Neuron (in vitro differentiated cells): ENCODE measurements at regions not wholly inside any gene's neighbourhood (a gene's known extent, or its start where the extent isn't known, plus 50 kb on each side); places are given as distances from the start of the nearest gene placed in this dataset.
"Not testable (repeated sequence)": the region's sequence is repeated elsewhere in the genome, so short reads cannot be mapped to it uniquely, and the experiment has no call there.

ENCODE experiments used
- H2AFZ ChIP-seq: one replicate; pipeline ENCODE4 v1.6.1; 2013; ENCODE audit warnings: low read depth, mild to moderate bottlenecking, inconsistent platforms, low read length, moderate library complexity
- H3K27me3 ChIP-seq: one replicate; pipeline ENCODE4 v1.6.1; 2013; ENCODE audit warnings: low read length; ENCODE audit not compliant: insufficient read depth
- H3K36me3 ChIP-seq: one replicate; pipeline ENCODE4 v1.6.1; 2013; ENCODE audit warnings: low read length; ENCODE audit not compliant: insufficient read depth
- H3K4me1 ChIP-seq: one replicate; pipeline ENCODE4 v1.6.1; 2013; ENCODE audit warnings: low read length; ENCODE audit not compliant: insufficient read depth
- H3K4me3 ChIP-seq: 2 replicates; pipeline ENCODE4 v1.5.1; 2013; ENCODE audit warnings: mild to moderate bottlenecking, low read length, moderate library complexity
- H3K9me3 ChIP-seq: one replicate; pipeline ENCODE4 v1.6.1; 2013; ENCODE audit warnings: low read length

DNA sequence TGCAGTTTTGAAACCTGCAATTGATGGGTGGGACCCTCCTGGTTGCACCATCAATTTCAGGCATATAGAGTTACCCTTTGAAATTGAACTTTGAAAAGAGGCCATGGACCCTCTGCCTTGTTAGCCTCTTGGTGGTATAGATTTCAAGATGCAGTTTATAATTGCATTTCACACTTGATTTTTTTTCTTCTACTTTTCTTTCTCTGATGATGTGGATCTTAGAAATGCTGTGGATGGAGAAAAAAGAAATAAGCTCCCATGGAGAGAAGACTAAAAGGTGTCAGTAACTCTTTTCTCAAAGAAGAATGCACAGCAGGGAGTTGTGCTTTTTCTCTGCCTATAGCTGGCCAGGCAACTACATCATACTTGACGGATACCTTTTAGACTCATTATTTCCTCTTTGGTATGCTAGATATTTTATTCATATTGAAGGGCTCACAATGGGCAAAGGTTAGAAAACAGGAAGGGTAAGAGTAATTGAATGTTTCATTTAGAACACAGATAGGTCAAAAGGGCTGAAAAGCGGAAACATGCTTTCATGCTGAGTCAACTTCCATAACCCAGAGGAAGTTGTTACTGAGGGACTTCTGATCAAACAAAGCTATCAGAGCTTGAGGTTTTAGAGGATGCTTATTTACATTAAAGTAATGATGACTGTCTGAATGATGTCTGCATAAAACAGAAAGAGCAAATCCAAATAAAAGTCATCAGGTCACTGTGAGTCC, 773.2 kb upstream of the LRRN3 start:
- Histone ChIP-seq H3K4me1 (peaks cover 18% of the 10 kb centered on the region), H2AFZ (no peak overlapping the region), H3K4me3 (no peak overlapping the region), H3K27me3 (no peaks in the 10 kb centered on the region), H3K36me3 (no peaks in the 10 kb centered on the region), H3K9me3 (no peaks in the 10 kb centered on the region)

DNA sequence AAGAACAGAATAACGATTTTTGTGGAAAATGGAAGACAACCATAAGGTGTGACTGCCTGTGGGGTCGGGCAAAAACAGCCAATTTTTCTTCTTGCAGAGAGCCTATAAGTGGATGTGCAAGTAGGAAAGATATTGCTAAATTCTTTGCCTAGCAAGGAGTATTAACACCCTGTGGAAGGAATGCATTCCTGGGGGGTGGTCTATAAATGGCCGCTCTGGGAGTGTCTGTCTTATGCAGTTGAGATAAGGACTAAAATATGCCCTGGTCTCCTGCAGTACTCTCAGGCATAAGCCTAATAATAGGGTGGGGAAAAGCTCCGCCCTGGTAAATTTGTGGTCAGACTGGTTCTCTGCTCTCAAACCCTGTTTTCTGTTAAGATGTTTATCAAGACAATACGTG, 770.6 kb upstream of the LRRN3 start:
- not testable (repeated sequence) for H3K4me3 ChIP-seq, H3K36me3 ChIP-seq, H2AFZ ChIP-seq, H3K9me3 ChIP-seq, H3K27me3 ChIP-seq
- H3K4me1 ChIP-seq: peaks cover 18% of the 10 kb centered on the region

DNA sequence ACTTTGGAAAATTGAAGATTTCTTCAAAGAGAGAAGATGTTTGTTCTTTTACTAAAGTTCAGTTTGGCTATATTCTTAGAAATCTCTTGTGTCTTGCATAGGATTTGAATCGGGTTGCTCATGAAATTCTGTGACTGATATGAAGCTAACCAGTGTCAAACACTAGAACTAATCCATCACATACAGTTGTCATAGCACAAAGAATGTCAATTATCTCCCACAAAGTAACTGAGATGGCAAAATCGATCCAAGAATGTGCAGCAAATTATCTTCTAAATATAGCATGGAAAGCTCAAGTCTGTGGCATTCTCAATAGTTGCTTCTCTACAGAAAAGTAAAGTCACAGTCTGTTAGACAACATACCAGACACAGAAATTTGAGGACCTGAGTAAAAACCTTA, 768.1 kb upstream of the LRRN3 start:
- Histone ChIP-seq H3K27me3 (no peaks in the 10 kb centered on the region), H3K4me1 (peaks cover 8% of the 10 kb centered on the region), H2AFZ (no peak overlapping the region), H3K36me3 (no peaks in the 10 kb centered on the region), H3K4me3 (no peak overlapping the region), H3K9me3 (no peaks in the 10 kb centered on the region)

DNA sequence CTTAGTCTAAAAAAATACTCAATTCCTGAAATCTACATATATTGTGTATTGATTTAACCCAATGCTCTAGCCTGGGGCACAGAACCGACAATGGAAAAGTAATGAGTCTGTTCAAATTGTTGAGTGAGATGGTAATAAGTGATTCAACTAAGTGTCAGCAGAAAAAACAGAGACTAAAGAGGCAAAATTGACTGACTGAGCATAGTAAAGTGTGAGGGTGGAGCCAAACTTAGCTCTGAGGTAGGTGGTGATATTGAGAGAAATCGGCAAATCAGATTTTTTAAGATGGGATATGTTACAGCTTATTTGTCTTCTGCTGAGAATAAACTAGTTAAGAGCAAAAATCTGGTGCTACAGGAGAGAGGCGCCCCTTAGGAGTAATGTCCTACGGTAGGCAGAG, 764.0 kb upstream of the LRRN3 start:
- H3K4me1 ChIP-seq: no peaks in the 10 kb centered on the region
- H3K36me3 ChIP-seq: no peaks in the 10 kb centered on the region
- H2AFZ ChIP-seq: no peak overlapping the region
- H3K9me3 ChIP-seq: no peaks in the 10 kb centered on the region
- no peaks in the 10 kb centered on the region for H3K27me3 ChIP-seq
- H3K4me3 ChIP-seq: no peak overlapping the region

DNA sequence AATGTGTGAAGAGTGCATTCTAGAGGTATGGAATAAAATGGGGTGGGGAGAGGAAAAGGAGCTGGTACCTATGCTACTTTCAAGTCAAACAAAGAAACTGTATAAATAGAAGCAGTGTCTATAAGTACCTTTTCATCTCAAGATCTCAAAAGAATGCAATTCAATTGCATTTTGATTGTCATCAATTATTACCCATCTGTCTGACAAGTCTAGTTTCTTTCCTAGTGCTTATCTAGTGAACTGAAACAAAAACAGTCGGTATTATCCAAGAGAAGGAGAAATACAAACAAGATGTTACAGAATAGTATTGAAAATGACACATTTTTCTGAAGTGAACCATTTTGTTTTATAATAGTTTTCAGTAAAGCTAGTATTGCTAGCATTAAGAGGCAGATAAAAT, 754.5 kb upstream of the LRRN3 start:
- Histone ChIP-seq H3K36me3 (no peaks in the 10 kb centered on the region), H3K4me1 (no peaks in the 10 kb centered on the region), H2AFZ (no peak overlapping the region), H3K9me3 (no peaks in the 10 kb centered on the region), H3K27me3 (no peaks in the 10 kb centered on the region), H3K4me3 (no peak overlapping the region)

DNA sequence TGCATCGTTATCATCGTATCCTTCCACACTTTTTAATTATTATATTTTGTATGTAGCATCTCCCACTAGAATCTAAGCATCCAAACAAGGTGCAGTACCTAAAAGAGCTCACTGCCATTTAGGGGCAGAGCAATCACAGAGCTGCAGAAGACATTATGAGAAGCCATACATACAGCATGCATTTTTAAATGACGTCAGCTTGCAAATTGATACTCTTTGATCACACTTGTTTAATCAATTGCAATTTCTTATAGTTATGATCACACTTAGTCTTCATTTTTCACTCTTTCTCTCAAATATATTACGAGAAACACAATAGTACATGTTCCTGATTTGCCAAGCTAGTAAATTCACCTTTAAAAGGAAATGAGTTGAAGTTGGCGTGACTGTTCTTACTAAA, 753.3 kb upstream of the LRRN3 start:
- Histone ChIP-seq H3K9me3 (no peaks in the 10 kb centered on the region), H2AFZ (no peak overlapping the region), H3K4me3 (no peak overlapping the region), H3K27me3 (no peaks in the 10 kb centered on the region), H3K4me1 (no peaks in the 10 kb centered on the region), H3K36me3 (no peaks in the 10 kb centered on the region)

DNA sequence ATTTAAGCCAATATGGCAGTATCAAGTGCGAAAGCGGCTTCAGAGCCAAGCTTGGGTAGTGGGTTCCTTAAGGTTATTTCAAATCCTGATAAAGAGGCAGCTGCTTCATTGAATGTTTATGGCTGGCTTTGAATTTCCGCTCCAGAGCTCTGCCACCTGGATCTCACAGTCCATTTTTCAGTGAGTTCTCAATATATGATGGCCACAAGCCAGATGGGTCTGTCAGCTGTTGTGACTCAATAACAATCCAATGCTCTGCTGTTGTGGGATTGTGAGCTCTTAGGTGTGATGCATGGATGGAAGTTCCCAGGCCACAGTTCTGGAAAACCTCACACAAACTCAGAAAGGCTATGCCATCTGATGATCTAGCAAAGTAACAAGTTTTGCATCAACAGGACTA, 743.8 kb upstream of the LRRN3 start:
- H3K27me3 ChIP-seq: no peaks in the 10 kb centered on the region
- no peaks in the 10 kb centered on the region for H3K4me1 ChIP-seq
- no peak overlapping the region for H3K4me3 ChIP-seq
- no peaks in the 10 kb centered on the region for H3K36me3 ChIP-seq
- no peak overlapping the region for H2AFZ ChIP-seq
- H3K9me3 ChIP-seq: no peaks in the 10 kb centered on the region

DNA sequence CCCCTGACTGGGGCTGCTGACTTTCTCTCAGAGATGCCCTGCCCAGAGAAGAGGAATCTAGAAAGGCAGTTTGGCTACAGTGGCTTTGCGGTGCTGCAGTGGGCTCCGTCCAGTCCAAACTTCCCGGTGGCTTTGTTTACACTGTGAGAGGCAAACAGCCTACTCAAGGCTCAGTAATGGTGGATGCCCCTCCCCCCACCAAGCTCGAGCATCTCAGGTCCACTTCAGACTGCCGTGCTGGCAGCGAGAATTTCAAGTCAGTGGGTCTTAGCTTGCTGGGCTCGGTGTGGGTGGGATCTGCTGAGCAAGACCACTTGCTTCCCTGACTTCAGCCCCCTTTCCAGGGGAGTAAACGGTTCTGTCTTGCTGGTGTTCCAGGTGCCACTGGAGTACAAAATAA, 734.5 kb upstream of the LRRN3 start:
- H3K4me1 ChIP-seq: no peaks in the 10 kb centered on the region
- H3K36me3 ChIP-seq: no peaks in the 10 kb centered on the region
- H3K27me3 ChIP-seq: no peaks in the 10 kb centered on the region
- no peak overlapping the region for H2AFZ ChIP-seq
- H3K4me3 ChIP-seq: no peak overlapping the region
- no peaks in the 10 kb centered on the region for H3K9me3 ChIP-seq

DNA sequence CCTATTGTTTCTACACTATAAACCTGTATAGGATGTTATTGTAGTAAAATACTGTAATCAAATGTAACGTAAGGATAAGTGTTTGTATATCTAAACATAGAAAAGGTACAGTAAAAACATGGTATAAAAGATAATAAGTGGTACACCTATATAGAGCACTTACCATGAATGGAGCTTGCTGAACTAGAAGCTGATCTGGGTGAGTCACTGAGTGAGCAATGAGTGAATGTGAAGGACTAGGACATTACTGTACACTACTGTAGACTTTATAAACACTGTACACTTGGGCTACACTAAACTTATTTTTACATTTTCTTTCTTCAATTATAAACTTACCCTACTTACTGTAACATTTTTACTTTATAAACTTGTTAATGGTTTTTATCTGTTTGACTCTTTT, 732.9 kb upstream of the LRRN3 start:
- H2AFZ ChIP-seq: no peak overlapping the region
- H3K9me3 ChIP-seq: no peaks in the 10 kb centered on the region
- H3K27me3 ChIP-seq: no peaks in the 10 kb centered on the region
- no peak overlapping the region for H3K4me3 ChIP-seq
- no peaks in the 10 kb centered on the region for H3K4me1 ChIP-seq
- H3K36me3 ChIP-seq: no peaks in the 10 kb centered on the region

DNA sequence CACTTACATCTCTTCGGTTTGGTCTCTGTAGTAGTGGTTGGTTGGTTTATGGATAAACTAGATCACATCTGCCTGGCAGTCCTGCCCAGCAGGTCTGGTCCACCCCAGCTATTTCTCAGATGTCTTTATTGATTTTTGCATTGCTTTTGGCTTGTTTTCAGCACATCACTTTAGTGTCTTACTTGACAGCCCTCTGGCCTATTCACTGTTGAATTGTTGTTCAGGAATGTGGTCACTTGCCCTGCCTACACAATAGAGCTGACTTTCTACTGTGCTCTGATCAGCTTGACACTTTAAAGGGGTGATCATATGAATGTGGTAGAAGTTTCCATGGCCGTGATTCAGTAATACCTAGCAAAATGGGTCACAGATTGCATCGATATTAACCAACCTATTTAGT, 719.2 kb upstream of the LRRN3 start:
- H3K27me3 ChIP-seq: no peaks in the 10 kb centered on the region
- H3K4me3 ChIP-seq: no peak overlapping the region
- H3K9me3 ChIP-seq: no peaks in the 10 kb centered on the region
- H3K36me3 ChIP-seq: no peaks in the 10 kb centered on the region
- H2AFZ ChIP-seq: no peak overlapping the region
- peaks cover 26% of the 10 kb centered on the region for H3K4me1 ChIP-seq

DNA sequence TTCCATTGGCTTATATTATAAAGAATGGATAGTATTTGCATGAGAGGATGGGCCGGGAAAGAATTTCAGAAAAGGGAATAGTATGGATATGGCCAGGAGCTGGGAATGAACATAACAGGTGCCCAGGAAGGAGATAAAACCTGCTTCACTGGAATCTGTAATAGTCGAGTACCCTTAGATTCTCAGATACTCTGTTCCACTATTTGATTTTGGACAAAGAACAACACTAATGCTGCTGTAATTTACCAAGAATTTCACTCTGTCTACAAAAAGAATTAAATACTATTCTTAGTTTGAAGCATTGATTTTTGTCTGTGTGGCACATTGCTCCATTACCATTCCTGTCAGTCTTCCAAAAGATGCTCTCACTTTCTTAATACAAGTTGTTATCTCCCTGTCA, 718.2 kb upstream of the LRRN3 start:
- H3K9me3 ChIP-seq: no peaks in the 10 kb centered on the region
- peaks cover 26% of the 10 kb centered on the region for H3K4me1 ChIP-seq
- no peaks in the 10 kb centered on the region for H3K36me3 ChIP-seq
- no peak overlapping the region for H2AFZ ChIP-seq
- H3K27me3 ChIP-seq: no peaks in the 10 kb centered on the region
- no peak overlapping the region for H3K4me3 ChIP-seq

DNA sequence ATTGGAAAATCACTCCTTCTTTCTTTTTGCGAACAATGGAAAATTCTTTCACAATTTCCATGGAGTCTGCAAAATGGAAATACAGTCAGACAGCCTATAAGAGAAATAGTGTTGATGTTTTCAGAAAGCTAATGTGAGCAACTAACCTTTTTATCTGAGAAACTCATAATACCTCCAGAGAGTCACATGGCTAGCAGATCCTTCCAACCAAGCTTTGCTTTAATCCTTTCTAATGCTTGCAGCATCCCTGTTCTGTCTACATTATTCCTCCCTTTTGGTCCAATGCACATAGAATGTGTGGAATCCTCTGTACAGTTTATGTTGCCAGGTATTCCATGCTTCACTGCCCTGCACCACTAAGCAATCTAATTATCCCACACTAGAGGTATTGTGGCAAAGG, 717.5 kb upstream of the LRRN3 start:
- Histone ChIP-seq H3K36me3 (no peaks in the 10 kb centered on the region), H3K4me3 (no peak overlapping the region), H3K27me3 (no peaks in the 10 kb centered on the region), H3K4me1 (peaks cover 26% of the 10 kb centered on the region), H2AFZ (no peak overlapping the region), H3K9me3 (no peaks in the 10 kb centered on the region)

DNA sequence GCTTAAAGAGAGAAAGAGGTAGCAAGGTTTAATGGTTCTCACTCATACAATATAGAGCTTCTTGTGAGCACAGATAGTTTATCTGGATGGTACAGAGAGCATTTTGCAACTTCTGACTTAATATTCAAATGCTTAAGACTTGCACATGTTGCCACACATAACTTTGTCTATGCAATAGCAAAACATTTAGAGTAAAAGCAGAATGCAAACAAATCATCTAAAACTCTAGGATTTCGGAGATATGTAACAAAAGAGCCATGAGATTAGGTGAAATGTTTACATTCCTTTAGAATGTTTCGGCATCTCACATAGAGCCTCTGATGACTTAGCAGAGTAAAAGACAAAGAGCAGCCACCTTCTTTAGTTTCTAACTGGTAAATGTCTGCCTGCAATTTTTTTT, 717.1 kb upstream of the LRRN3 start:
- H3K9me3 ChIP-seq: no peaks in the 10 kb centered on the region
- no peaks in the 10 kb centered on the region for H3K36me3 ChIP-seq
- no peak overlapping the region for H2AFZ ChIP-seq
- peaks cover 26% of the 10 kb centered on the region for H3K4me1 ChIP-seq
- no peaks in the 10 kb centered on the region for H3K27me3 ChIP-seq
- no peak overlapping the region for H3K4me3 ChIP-seq

DNA sequence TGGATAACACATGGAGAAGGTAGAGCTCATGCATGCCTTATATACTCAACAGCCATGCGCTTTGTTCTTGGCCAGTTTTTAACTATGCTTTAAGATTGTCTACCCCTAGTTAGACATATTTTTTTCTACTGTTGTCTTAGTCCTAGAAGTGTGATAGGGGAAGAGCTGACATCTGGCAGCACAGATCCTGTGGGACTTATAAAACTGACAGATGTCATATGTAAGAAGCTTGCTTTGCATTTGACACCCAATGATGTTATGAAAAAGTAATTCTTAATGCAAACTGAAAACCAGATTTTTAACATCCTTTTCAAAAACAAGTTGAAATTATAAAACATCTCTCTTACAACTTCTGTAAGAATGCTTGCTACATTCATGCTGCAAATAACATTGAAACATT, 715.9 kb upstream of the LRRN3 start:
- H3K27me3 ChIP-seq: no peaks in the 10 kb centered on the region
- no peaks in the 10 kb centered on the region for H3K9me3 ChIP-seq
- H3K4me3 ChIP-seq: no peak overlapping the region
- peaks cover 26% of the 10 kb centered on the region for H3K4me1 ChIP-seq
- H3K36me3 ChIP-seq: no peaks in the 10 kb centered on the region
- H2AFZ ChIP-seq: no peak overlapping the region
